ENCODE measurements at regions not wholly inside any gene's neighbourhood (a gene's known extent, or its start where the extent isn't known, plus 50 kb on each side); places are given as distances from the start of the nearest gene placed in this dataset.
"Not testable (repeated sequence)": the region's sequence is repeated elsewhere in the genome, so short reads cannot be mapped to it uniquely, and the experiment has no call there.

DNA sequence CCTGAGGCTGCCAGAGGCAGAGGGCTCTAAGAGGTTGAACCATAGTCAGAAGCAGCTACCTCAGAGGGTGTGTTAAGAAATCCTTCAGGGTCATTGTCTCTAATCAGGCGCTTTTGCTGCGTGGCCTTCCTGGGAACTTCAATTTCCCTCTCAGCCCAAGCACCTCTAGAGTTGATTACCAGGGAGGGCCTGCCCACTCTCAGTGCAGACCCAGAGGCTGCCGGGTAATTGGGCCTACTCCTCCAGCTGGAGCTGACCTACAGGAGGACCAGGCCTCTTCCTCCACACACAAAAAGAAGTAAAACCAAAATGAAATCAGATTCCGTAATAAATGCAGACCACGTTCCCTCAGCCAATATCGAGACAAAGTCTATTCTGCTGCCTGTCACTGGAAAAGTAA lies 305.0 kb upstream of the CCL2 start:
- no peak overlapping the region for H3K4me3 ChIP-seq (ENCODE audit: low read depth, low read length)
- TF ChIP-seq, protein P1, sequence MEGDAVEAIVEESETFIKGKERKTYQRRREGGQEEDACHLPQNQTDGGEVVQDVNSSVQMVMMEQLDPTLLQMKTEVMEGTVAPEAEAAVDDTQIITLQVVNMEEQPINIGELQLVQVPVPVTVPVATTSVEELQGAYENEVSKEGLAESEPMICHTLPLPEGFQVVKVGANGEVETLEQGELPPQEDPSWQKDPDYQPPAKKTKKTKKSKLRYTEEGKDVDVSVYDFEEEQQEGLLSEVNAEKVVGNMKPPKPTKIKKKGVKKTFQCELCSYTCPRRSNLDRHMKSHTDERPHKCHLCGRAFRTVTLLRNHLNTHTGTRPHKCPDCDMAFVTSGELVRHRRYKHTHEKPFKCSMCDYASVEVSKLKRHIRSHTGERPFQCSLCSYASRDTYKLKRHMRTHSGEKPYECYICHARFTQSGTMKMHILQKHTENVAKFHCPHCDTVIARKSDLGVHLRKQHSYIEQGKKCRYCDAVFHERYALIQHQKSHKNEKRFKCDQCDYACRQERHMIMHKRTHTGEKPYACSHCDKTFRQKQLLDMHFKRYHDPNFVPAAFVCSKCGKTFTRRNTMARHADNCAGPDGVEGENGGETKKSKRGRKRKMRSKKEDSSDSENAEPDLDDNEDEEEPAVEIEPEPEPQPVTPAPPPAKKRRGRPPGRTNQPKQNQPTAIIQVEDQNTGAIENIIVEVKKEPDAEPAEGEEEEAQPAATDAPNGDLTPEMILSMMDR (IDR thresholded peaks at IDR 0.05; ENCODE audit: low read depth, low read length) = no peak
- in situ Hi-C loops (cut with HindIII; ENCODE audit: low sequenced_read_pairs) = no loop called here
- DNase-seq (ENCODE audit: low read depth, low spot score) = no peak

DNA sequence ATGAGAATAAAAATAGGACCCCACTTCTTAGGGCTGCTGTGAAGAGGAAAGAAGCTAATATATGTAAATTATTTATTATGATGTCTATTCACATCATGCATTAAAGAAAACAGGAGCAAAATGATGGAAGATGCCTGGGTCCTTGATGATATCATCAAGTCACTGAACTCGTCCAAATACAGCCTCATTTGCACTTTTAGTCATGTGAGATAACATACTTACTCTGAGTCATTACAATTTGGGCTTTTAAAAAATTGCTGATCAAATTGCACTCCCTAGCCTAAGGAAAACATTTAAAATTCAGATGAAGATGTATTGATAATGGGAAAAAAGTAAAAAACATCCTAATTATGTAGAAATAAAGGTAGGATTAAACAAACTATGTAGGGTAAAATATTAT lies 302.7 kb upstream of the CCL2 start:
- no peak overlapping the region for H3K4me3 ChIP-seq (ENCODE audit: low read depth, low read length)
- DNase-seq (ENCODE audit: low read depth, low spot score) = no peak
- TF ChIP-seq, protein P1 (IDR thresholded peaks at IDR 0.05; ENCODE audit: low read depth, low read length) = no peak
- in situ Hi-C loops (cut with HindIII; ENCODE audit: low sequenced_read_pairs) = no loop called here

DNA sequence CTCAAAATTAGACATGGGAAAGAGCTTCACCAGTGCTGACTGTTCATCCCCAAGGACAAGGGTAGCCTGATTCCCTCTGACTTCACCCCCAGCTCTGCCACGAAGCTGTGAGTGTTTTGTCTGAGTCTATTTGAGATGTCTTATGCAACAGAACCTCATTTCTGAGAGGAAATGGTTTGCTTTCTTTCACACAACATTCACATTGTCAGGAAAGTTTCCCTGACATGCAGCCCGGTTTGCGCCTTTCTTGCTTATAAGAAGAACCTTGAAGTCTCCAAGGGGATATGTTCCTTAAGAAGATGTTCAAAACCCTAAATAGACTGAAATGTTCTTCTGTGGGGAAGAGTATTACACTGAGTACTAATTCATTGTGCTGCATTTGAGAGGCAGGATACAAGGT lies 300.5 kb upstream of the CCL2 start:
- in situ Hi-C loops (cut with HindIII; ENCODE audit: low sequenced_read_pairs) = no loop called here
- DNase-seq (ENCODE audit: low read depth, low spot score) = no peak
- TF ChIP-seq, protein P1 (IDR thresholded peaks at IDR 0.05; ENCODE audit: low read depth, low read length) = no peak
- H3K4me3 ChIP-seq (ENCODE audit: low read depth, low read length) = no peak overlapping the region

DNA sequence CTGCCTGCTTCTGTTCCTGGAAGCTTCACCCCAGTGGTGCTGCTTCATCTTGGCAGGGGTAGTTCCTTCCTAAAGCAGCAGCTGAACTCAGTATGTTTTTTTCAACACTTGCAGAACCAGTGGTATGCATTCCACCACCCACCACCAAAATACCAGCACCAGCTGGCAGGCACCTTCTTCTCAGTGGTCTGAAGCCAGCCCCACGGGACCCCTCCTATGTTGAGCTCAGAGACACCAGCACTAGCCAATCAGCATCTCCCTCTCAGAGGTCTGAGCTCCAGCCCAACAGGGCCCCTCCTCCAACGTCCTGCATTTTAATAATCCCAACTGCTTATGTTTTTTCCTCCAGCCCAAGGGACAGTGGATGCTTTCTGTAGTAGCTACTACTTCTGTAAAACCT lies 299.6 kb upstream of the CCL2 start:
- in situ Hi-C loops (cut with HindIII; ENCODE audit: low sequenced_read_pairs) = no loop called here
- H3K4me3 ChIP-seq (ENCODE audit: low read depth, low read length) = no peak overlapping the region
- TF ChIP-seq, protein P1 (IDR thresholded peaks at IDR 0.05; ENCODE audit: low read depth, low read length) = no peak
- no peak for DNase-seq (ENCODE audit: low read depth, low spot score)

DNA sequence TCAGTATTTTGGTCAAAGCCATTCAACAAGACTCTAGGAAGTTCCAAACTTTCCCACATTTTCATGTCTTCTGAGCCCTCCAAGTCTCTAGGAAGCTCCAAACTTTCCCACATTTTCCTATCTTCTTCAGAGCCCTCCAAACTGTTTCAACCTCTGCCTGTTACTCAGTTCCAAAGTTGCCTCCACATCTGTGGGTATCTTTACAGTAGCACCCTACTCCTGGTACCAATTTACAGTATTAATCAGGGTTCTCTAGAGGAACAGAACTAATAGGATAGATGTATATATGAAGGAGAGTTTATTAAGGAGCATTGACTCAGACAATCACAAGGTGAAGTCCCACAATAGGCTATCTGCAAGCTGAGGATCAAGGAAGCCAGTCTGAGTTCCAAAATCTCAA lies 296.0 kb upstream of the CCL2 start:
- H3K4me3 ChIP-seq (ENCODE audit: low read depth, low read length); in situ Hi-C loops (cut with HindIII; ENCODE audit: low sequenced_read_pairs); DNase-seq (ENCODE audit: low read depth, low spot score): not testable (repeated sequence)

DNA sequence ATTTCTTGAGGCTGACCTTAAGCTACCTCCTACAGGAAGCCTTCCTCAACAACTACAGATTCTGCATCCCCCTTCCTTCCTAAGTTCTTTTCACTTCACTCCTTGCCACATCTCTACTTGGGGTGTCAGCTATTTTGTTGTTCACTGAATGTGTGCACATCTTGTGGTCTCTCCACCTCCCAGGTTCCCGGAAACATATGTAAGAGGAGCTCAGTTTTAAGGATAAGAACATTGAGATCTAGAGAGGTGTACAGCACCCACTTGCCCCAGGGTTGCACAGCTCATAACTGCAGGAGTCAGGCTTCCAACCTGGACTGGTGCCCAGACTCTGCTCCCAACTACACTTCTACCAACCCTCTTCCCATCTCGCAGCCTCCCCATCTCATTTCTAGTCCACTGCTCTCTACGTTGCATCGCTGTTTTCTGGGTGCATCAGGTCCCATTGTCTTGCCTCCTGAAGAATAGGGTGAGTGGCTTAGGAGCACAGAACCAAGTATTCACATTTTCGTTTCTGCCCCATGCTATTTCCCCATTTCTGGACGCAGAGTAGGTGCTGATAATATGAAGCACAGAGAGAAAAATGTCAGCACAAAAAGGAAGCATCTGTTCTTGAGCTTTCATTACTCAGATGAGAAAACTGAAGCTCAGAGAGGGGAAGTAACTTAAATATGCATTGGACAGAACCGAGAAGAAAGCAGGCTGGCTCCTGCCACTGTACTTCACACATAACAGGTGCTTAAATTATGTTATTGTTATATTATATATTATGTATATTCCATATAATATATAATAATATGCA lies 292.0 kb upstream of the CCL2 start:
- in situ Hi-C loops (cut with HindIII; ENCODE audit: low sequenced_read_pairs) = no loop called here
- DNase-seq (ENCODE audit: low read depth, low spot score) = no peak
- no peak overlapping the region for H3K4me3 ChIP-seq (ENCODE audit: low read depth, low read length)
- TF ChIP-seq, protein P1 (IDR thresholded peaks at IDR 0.05; ENCODE audit: low read depth, low read length) = no peak

DNA sequence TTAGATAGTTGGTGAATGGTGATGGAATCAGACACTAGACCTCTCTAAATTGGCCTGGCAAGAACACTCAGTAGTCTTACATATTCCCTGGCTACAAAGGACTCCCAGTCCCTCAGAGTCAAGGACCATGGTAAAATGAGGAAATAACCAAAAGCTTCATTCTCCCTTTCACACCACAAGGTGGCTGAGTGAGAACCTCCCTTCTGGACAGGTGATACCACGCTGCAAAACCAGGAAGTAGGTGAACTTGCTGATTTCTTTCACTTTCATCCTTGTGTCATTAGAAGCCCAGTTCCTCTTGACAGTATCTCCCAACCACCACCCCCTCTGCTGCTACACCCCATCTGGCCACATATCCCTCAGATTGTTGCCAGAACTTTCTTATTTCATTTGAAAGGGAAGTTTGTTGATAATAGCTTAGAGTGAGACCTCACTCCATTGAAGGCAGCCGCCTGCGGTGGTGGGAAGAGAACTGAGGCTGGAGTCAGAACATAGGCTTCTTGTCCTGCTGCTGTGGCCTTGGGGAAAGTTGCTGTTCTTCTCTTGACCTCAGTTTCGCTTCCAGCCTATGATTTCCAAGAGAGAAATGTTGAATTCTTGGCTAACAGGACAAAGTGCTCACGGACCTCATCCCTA lies 290.6 kb upstream of the CCL2 start:
- in situ Hi-C loops (cut with HindIII; ENCODE audit: low sequenced_read_pairs) = no loop called here
- no peak for DNase-seq (ENCODE audit: low read depth, low spot score)
- TF ChIP-seq, protein P1 (IDR thresholded peaks at IDR 0.05; ENCODE audit: low read depth, low read length) = no peak
- H3K4me3 ChIP-seq (ENCODE audit: low read depth, low read length) = no peak overlapping the region
